HG02798 (cell line): ENCODE measurements at regions not wholly inside any gene's neighbourhood (a gene's known extent, or its start where the extent isn't known, plus 50 kb on each side); places are given as distances from the start of the nearest gene placed in this dataset.

Experiments
- ATAC-seq: cut with Tn5 transposase; IDR thresholded peaks from one replicate; pipeline ENCODE4 v1.9.1; 2021; ENCODE audit warnings: mild to moderate bottlenecking; ENCODE audit not compliant: unreplicated experiment, poor library complexity

GRCh38 chr17:71325117-71325516 is 795.7 kb upstream of the SOX9 start:
- ATAC-seq, result no peak

- no peak for ATAC-seq
Measured at GRCh38 chr17:71325886-71326285, 794.9 kb upstream of the SOX9 start.

- ATAC-seq, result no peak
Measured at GRCh38 chr17:71327376-71328059, 793.3 kb upstream of the SOX9 start.

- ATAC-seq, result no peak
Measured at GRCh38 chr17:71329310-71330098, 791.3 kb upstream of the SOX9 start.

- ATAC-seq, result no peak
Measured at GRCh38 chr17:71330099-71330375, 790.8 kb upstream of the SOX9 start.

- no peak for ATAC-seq
Measured at GRCh38 chr17:71331754-71332325, 789.0 kb upstream of the SOX9 start.

- no peak for ATAC-seq
Measured at GRCh38 chr17:71334048-71334751, 786.6 kb upstream of the SOX9 start.

- ATAC-seq, result no peak
Measured at GRCh38 chr17:71335212-71335611, 785.6 kb upstream of the SOX9 start.

- no peak for ATAC-seq
Measured at GRCh38 chr17:71337938-71338337, 782.9 kb upstream of the SOX9 start.

GRCh38 chr17:71338396-71338795 is 782.4 kb upstream of the SOX9 start:
- no peak for ATAC-seq

- no peak for ATAC-seq
Measured at GRCh38 chr17:71339206-71339605, 781.6 kb upstream of the SOX9 start.

- no peak for ATAC-seq
Measured at GRCh38 chr17:71342737-71343136, 778.1 kb upstream of the SOX9 start.

- ATAC-seq, result no peak
Measured at GRCh38 chr17:71349908-71350600, 770.8 kb upstream of the SOX9 start.

- no peak for ATAC-seq
Measured at GRCh38 chr17:71360301-71360700, 760.5 kb upstream of the SOX9 start.

- no peak for ATAC-seq
Measured at GRCh38 chr17:71361656-71362450, 759.0 kb upstream of the SOX9 start.

GRCh38 chr17:71363661-71364060 is 757.2 kb upstream of the SOX9 start:
- no peak for ATAC-seq

GRCh38 chr17:71371809-71372208 is 749.0 kb upstream of the SOX9 start:
- no peak for ATAC-seq

- no peak for ATAC-seq
Measured at GRCh38 chr17:71375948-71376347, 744.9 kb upstream of the SOX9 start.

GRCh38 chr17:71376933-71377332 is 743.9 kb upstream of the SOX9 start:
- no peak for ATAC-seq

GRCh38 chr17:71378036-71378435 is 742.8 kb upstream of the SOX9 start:
- ATAC-seq, result no peak
